ENCODE measurements at regions not wholly inside any gene's neighbourhood (a gene's known extent, or its start where the extent isn't known, plus 50 kb on each side); places are given as distances from the start of the nearest gene placed in this dataset.

DNA sequence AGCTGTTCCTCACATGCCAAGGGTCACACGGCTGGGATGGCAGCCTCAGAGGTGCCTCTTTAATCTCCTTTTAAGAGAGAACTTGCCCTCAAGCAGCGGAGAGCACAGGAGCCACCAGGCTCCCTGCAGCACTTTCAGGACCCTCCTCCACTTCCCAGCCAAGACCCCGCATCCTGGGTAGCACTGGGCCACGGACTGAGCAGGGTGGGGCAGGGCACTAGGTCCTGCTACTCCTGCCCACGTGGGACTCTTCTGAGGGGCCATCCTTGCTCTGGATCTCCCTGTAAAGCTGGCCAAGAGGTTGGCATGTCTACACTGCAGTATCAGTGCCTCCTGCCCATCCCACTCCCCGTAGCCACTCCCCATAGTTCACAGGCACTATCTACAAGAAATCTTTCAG is 175.3 kb upstream of the GLI2 start:
- no peak for TF ChIP-seq EZH2phosphoT487 (IDR thresholded peaks at IDR 0.05; ENCODE audit: borderline replicate concordance, low read length)
- TF ChIP-seq, protein P1, sequence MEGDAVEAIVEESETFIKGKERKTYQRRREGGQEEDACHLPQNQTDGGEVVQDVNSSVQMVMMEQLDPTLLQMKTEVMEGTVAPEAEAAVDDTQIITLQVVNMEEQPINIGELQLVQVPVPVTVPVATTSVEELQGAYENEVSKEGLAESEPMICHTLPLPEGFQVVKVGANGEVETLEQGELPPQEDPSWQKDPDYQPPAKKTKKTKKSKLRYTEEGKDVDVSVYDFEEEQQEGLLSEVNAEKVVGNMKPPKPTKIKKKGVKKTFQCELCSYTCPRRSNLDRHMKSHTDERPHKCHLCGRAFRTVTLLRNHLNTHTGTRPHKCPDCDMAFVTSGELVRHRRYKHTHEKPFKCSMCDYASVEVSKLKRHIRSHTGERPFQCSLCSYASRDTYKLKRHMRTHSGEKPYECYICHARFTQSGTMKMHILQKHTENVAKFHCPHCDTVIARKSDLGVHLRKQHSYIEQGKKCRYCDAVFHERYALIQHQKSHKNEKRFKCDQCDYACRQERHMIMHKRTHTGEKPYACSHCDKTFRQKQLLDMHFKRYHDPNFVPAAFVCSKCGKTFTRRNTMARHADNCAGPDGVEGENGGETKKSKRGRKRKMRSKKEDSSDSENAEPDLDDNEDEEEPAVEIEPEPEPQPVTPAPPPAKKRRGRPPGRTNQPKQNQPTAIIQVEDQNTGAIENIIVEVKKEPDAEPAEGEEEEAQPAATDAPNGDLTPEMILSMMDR (conservative IDR thresholded peaks at IDR 0.05; ENCODE audit: low read depth, low read length), result no peak
- TF ChIP-seq EZH2 (IDR thresholded peaks at IDR 0.05; ENCODE audit: low read length, unreplicated experiment), result no peak

Data from PC-3 (cell line).